Panc1 (cell line): ENCODE measurements at regions not wholly inside any gene's neighbourhood (a gene's known extent, or its start where the extent isn't known, plus 50 kb on each side); places are given as distances from the start of the nearest gene placed in this dataset.

Source experiments
- ATAC-seq: fragments of 200-7000 bp; cut with Tn5 transposase; 2 replicates; pipeline ENCODE4 v1.9.1; 2020; ENCODE audit warnings: mild to moderate bottlenecking, moderate library complexity
- BruUV-seq: library from RNA; stranded (reverse); fragments of 400-500 nt; replicated peaks from 2 replicates; lab custom pipeline; 2021; lab: Mats Ljungman, UMichigan
- CTCF ChIA-PET: fragments of 300-600 bp; sonication (Branson Sonifier 250); formaldehyde crosslinking; loops from one replicate; lab custom pipeline; 2022; ENCODE audit warnings: antibody characterized with exemption; lab: Charles Lee
- POLR2A ChIA-PET: fragments of 300-600 bp; sonication (Branson Sonifier 250); formaldehyde crosslinking; loops from one replicate; lab custom pipeline; 2022; ENCODE audit warnings: antibody characterized with exemption; lab: Charles Lee
- DNase-seq: peaks from one replicate; pipeline ENCODE4 v3.0.0-alpha.2; 2010; ENCODE audit warnings: low read depth, low spot score
- H3K27ac ChIP-seq: 2 replicates; pipeline ENCODE4 v1.5.1; 2011; ENCODE audit warnings: mild to moderate bottlenecking, low read length, inconsistent platforms
- H3K27me3 ChIP-seq: fragments of 200-500 bp; sonication (Bioruptor generic); 2 replicates; pipeline ENCODE4 v1.6.0; 2014; ENCODE audit warnings: low read length, inconsistent platforms; ENCODE audit not compliant: control insufficient read depth, insufficient read depth
- H3K36me3 ChIP-seq: fragments of 200-500 bp; sonication (Bioruptor generic); 2 replicates; pipeline ENCODE4 v1.5.1; 2014; ENCODE audit warnings: inconsistent platforms, mild to moderate bottlenecking, low read length, moderate library complexity; ENCODE audit not compliant: control insufficient read depth, insufficient read depth
- H3K4me1 ChIP-seq: 2 replicates; pipeline ENCODE4 v1.5.1; 2011; ENCODE audit warnings: inconsistent platforms, mild to moderate bottlenecking, low read length, moderate library complexity; ENCODE audit not compliant: control insufficient read depth, insufficient read depth
- H3K4me3 ChIP-seq, 2 experiments: 2 replicates each; pipeline ENCODE4 v1.5.1; 2011 to 2012; ENCODE audit warnings: low read depth in 2 of 2, low read length in 2 of 2, mild to moderate bottlenecking in 2 of 2, inconsistent platforms in 1 of 2, moderate library complexity in 1 of 2
- H3K9me3 ChIP-seq: fragments of 200-500 bp; sonication (Bioruptor generic); 2 replicates; pipeline ENCODE4 v1.5.1; 2014; ENCODE audit warnings: low read depth, mild to moderate bottlenecking, inconsistent platforms, low read length, moderate library complexity; ENCODE audit not compliant: control insufficient read depth, insufficient read depth
- CTCF ChIP-seq: fragments of 450-650 bp; IDR thresholded peaks from 2 replicates; pipeline ENCODE4 v1.5.1; 2017; ENCODE audit warnings: mild to moderate bottlenecking
- POLR2AphosphoS5 ChIP-seq: IDR thresholded peaks from 2 replicates; pipeline ENCODE4 v1.6.1; 2012; ENCODE audit warnings: mild to moderate bottlenecking, low read depth, low read length, moderate library complexity
- REST ChIP-seq, 2 experiments: IDR thresholded peaks; 2 replicates each; pipeline ENCODE4 v1.6.1; 2011 to 2012; ENCODE audit warnings: low read depth in 2 of 2, control low read depth in 1 of 2, low read length in 1 of 2, mild to moderate bottlenecking in 1 of 2, moderate library complexity in 1 of 2; ENCODE audit not compliant: insufficient read depth in 1 of 2
- SIN3A ChIP-seq: IDR thresholded peaks from 2 replicates; pipeline ENCODE4 v1.6.1; 2012; ENCODE audit warnings: low read depth, mild to moderate bottlenecking, low read length, moderate library complexity, borderline replicate concordance; ENCODE audit not compliant: insufficient read depth
- TCF7L2 ChIP-seq: IDR thresholded peaks from 2 replicates; pipeline ENCODE4 v1.6.1; 2011; ENCODE audit warnings: mild to moderate bottlenecking, low read depth, low read length, inconsistent platforms
- in situ Hi-C: cut with HindIII; loops from 2 replicates; pipeline ENCODE4 v1.10.0; 2016; ENCODE audit warnings: low sequenced_read_pairs, low pct_unique_long_range_greater_than_20kb
- intact Hi-C: fragments of 100-400 bp; cut with micrococcal nuclease; formaldehyde crosslinking; loops from one replicate; pipeline ENCODE4 v1.10.0; 2022; ENCODE audit not compliant: unreplicated experiment

GRCh38 chr1:220956501-220957232 lies 77.4 kb downstream of the HLX start:
- no peak overlapping the region for H3K4me3 ChIP-seq
- in situ Hi-C loops: no loop called here
- intact Hi-C loops: no loop called here
- no peaks in the 10 kb centered on the region for H3K4me1 ChIP-seq
- ATAC-seq (no peak), DNase-seq (no peak)
- no peak for TF ChIP-seq TCF7L2
- TF ChIP-seq CTCF: no peak
- no peak for TF ChIP-seq SIN3A
- TF ChIP-seq POLR2AphosphoS5: no peak
- no peak for TF ChIP-seq REST (IDR thresholded peaks at IDR 0.05; ENCODE audit: insufficient read depth in 1 of 2, low read depth in 2 of 2, low read length in 1 of 2)
- no TSS peak for BruUV-seq
- H3K9me3 ChIP-seq: no peaks in the 10 kb centered on the region; the same call in 1 of the 2 replicates
- ChIA-PET CTCF (no interaction called here), POLR2A (interaction anchor here (0.7 kb wide), 1 partner anchor 36 kb away, joined by 8 read pairs; no protein-coding TSS in a partner anchor)
- no peak overlapping the region for H3K27ac ChIP-seq
- H3K27me3 ChIP-seq: no peaks in the 10 kb centered on the region
- no peaks in the 10 kb centered on the region for H3K36me3 ChIP-seq

- H3K9me3 ChIP-seq: no peaks in the 10 kb centered on the region; the same call in 1 of the 2 replicates
- ChIA-PET CTCF (no interaction called here), POLR2A (interaction anchor here (0.7 kb wide), 1 partner anchor 36 kb away, joined by 8 read pairs; no protein-coding TSS in a partner anchor)
- in situ Hi-C loops: no loop called here
- DNase-seq: no peak
- ATAC-seq: no peak
- BruUV-seq: no TSS peak
- H3K36me3 ChIP-seq: no peaks in the 10 kb centered on the region
- H3K4me1 ChIP-seq: no peaks in the 10 kb centered on the region
- no peak overlapping the region for H3K4me3 ChIP-seq
- no peaks in the 10 kb centered on the region for H3K27me3 ChIP-seq
- intact Hi-C loops: no loop called here
- no peak overlapping the region for H3K27ac ChIP-seq
- no peak for TF ChIP-seq CTCF
- no peak for TF ChIP-seq SIN3A
- no peak for TF ChIP-seq POLR2AphosphoS5
- no peak for TF ChIP-seq TCF7L2
- TF ChIP-seq REST (IDR thresholded peaks at IDR 0.05; ENCODE audit: insufficient read depth in 1 of 2, low read depth in 2 of 2, low read length in 1 of 2): no peak
Observed at GRCh38 chr1:220957233-220957605, 78.0 kb downstream of the HLX start.
